ENCODE measurements at regions not wholly inside any gene's neighbourhood (a gene's known extent, or its start where the extent isn't known, plus 50 kb on each side); places are given as distances from the start of the nearest gene placed in this dataset.

GRCh38 chr5:52255308-52255707 is 532.4 kb upstream of the ITGA1 start:
- TF ChIP-seq CTCF (IDR thresholded peaks at IDR 0.05; ENCODE audit: low read depth, low read length, missing control alignments): no peak

GRCh38 chr5:52262844-52263243 is 524.9 kb upstream of the ITGA1 start:
- Histone ChIP-seq H3K36me3 (replicated peaks) (no peaks in the 10 kb centered on the region), H3K27ac (no peak overlapping the region), H3K27me3 (replicated peaks) (no peaks in the 10 kb centered on the region), H3K4me3 (ENCODE audit: low read depth, low read length) (no peak overlapping the region)
- TF ChIP-seq CTCF (IDR thresholded peaks at IDR 0.05; ENCODE audit: low read depth, low read length, missing control alignments): no peak
- in situ Hi-C loops (cut with HindIII; ENCODE audit: low pct_ligation_motif_present, low sequenced_read_pairs): no loop called here
- no peak for DNase-seq

More at GRCh38 chr5:52255308-52255707, 532.4 kb upstream of the ITGA1 start:
- Histone ChIP-seq H3K27ac (no peak overlapping the region), H3K36me3 (replicated peaks) (no peaks in the 10 kb centered on the region), H3K4me3 (ENCODE audit: low read depth, low read length) (no peak overlapping the region), H3K27me3 (replicated peaks) (no peaks in the 10 kb centered on the region)
- DNase-seq: no peak
- in situ Hi-C loops (cut with HindIII; ENCODE audit: low pct_ligation_motif_present, low sequenced_read_pairs): no loop called here

- Histone ChIP-seq H3K27me3 (replicated peaks) (no peaks in the 10 kb centered on the region), H3K27ac (no peak overlapping the region), H3K4me3 (ENCODE audit: low read depth, low read length) (no peak overlapping the region), H3K36me3 (replicated peaks) (no peaks in the 10 kb centered on the region)
- in situ Hi-C loops (cut with HindIII; ENCODE audit: low pct_ligation_motif_present, low sequenced_read_pairs): no loop called here
- no peak for DNase-seq
- no peak for TF ChIP-seq CTCF (IDR thresholded peaks at IDR 0.05; ENCODE audit: low read depth, low read length, missing control alignments)
Measured at GRCh38 chr5:52269401-52269800, 518.3 kb upstream of the ITGA1 start.

- Histone ChIP-seq H3K4me3 (ENCODE audit: low read depth, low read length) (no peak overlapping the region), H3K36me3 (replicated peaks) (no peaks in the 10 kb centered on the region), H3K27me3 (replicated peaks) (no peaks in the 10 kb centered on the region), H3K27ac (no peak overlapping the region)
- in situ Hi-C loops (cut with HindIII; ENCODE audit: low pct_ligation_motif_present, low sequenced_read_pairs): no loop called here
- TF ChIP-seq CTCF (IDR thresholded peaks at IDR 0.05; ENCODE audit: low read depth, low read length, missing control alignments): no peak
- no peak for DNase-seq
Measured at GRCh38 chr5:52269859-52270258, 517.9 kb upstream of the ITGA1 start.

- DNase-seq: no peak
- H3K4me3 ChIP-seq (ENCODE audit: low read depth, low read length): no peak overlapping the region
- H3K27me3 ChIP-seq (replicated peaks): no peaks in the 10 kb centered on the region
- no peaks in the 10 kb centered on the region for H3K36me3 ChIP-seq (replicated peaks)
- no peak for TF ChIP-seq CTCF (IDR thresholded peaks at IDR 0.05; ENCODE audit: low read depth, low read length, missing control alignments)
- H3K27ac ChIP-seq: no peak overlapping the region
- in situ Hi-C loops (cut with HindIII; ENCODE audit: low pct_ligation_motif_present, low sequenced_read_pairs): no loop called here
Measured at GRCh38 chr5:52275639-52276038, 512.1 kb upstream of the ITGA1 start.

- Histone ChIP-seq H3K27ac (no peak overlapping the region), H3K36me3 (replicated peaks) (no peaks in the 10 kb centered on the region), H3K27me3 (replicated peaks) (no peaks in the 10 kb centered on the region), H3K4me3 (ENCODE audit: low read depth, low read length) (no peak overlapping the region)
- DNase-seq: no peak
- TF ChIP-seq CTCF (IDR thresholded peaks at IDR 0.05; ENCODE audit: low read depth, low read length, missing control alignments): no peak
- in situ Hi-C loops (cut with HindIII; ENCODE audit: low pct_ligation_motif_present, low sequenced_read_pairs): no loop called here
Measured at GRCh38 chr5:52277101-52277500, 510.6 kb upstream of the ITGA1 start.
